Ishikawa (cell line): ENCODE measurements at regions not wholly inside any gene's neighbourhood (a gene's known extent, or its start where the extent isn't known, plus 50 kb on each side); places are given as distances from the start of the nearest gene placed in this dataset.

Source experiments
- FOXM1 ChIP-seq: IDR thresholded peaks from 2 replicates; pipeline ENCODE4 v1.6.1; 2012; ENCODE audit warnings: low read depth, borderline replicate concordance
- TF ChIP-seq, protein P1 (sequence below): IDR thresholded peaks from 2 replicates; pipeline ENCODE4 v1.6.1; 2012

DNA sequence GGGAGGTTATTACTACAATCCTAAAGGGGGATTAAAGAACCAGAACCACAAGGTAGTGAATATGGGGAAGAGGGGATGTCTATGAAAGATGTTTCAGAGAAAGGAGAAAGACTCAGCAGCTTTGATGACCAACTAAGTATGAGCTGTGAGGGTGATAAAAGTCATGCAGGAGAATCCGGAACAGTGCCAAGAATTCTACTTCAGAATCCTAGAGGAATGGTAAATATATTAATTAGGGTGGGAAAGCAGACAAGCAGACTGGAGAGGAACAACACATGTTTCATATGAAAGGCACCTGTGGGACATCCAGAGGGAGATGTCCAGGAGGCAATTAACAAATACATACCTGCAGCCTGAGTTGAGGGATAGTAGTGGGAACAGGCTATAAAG, 642.2 kb upstream of the DIPK2B start:
- TF ChIP-seq, protein P1, sequence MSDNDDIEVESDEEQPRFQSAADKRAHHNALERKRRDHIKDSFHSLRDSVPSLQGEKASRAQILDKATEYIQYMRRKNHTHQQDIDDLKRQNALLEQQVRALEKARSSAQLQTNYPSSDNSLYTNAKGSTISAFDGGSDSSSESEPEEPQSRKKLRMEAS: no peak
- TF ChIP-seq FOXM1: no peak
